GM20000 (cell line): ENCODE measurements at regions not wholly inside any gene's neighbourhood (a gene's known extent, or its start where the extent isn't known, plus 50 kb on each side); places are given as distances from the start of the nearest gene placed in this dataset.

Experiments used
- DNase-seq: peaks from one replicate; pipeline ENCODE4 v3.0.0; 2012; ENCODE audit warnings: low spot score
- CTCF ChIP-seq: IDR thresholded peaks from 2 replicates; pipeline ENCODE4 v1.5.1; 2012; ENCODE audit warnings: mild to moderate bottlenecking, control low read depth; ENCODE audit errors: extremely low read depth, missing control alignments

- DNase-seq: no peak
- no peak for TF ChIP-seq CTCF
These were observed 349.4 kb upstream of the NCAM1 start for GRCh38 chr11:112611771-112612170.

GRCh38 chr11:112612250-112612849 is 348.9 kb upstream of the NCAM1 start:
- no peak for TF ChIP-seq CTCF
- DNase-seq: no peak

GRCh38 chr11:112613051-112613972 is 347.9 kb upstream of the NCAM1 start:
- TF ChIP-seq CTCF: no peak
- DNase-seq: no peak

- no peak for TF ChIP-seq CTCF
- no peak for DNase-seq
These were observed 346.6 kb upstream of the NCAM1 start for GRCh38 chr11:112614605-112615004.

- no peak for TF ChIP-seq CTCF
- DNase-seq: no peak
These were observed 346.0 kb upstream of the NCAM1 start for GRCh38 chr11:112615238-112615637.

- TF ChIP-seq CTCF: no peak
- DNase-seq: no peak
These were observed 345.3 kb upstream of the NCAM1 start for GRCh38 chr11:112615891-112616290.

GRCh38 chr11:112616327-112617097 is 344.7 kb upstream of the NCAM1 start:
- DNase-seq: no peak
- no peak for TF ChIP-seq CTCF
